H7 (cell line): ENCODE measurements at regions not wholly inside any gene's neighbourhood (a gene's known extent, or its start where the extent isn't known, plus 50 kb on each side); places are given as distances from the start of the nearest gene placed in this dataset.
"Not testable (repeated sequence)": the region's sequence is repeated elsewhere in the genome, so short reads cannot be mapped to it uniquely, and the experiment has no call there.

Source experiments
- DNase-seq: peaks from one replicate; pipeline ENCODE4 v3.0.0; 2012
- H3K27me3 ChIP-seq: 2 replicates; pipeline ENCODE4 v1.6.0; 2011; ENCODE audit warnings: mild to moderate bottlenecking, low read length; ENCODE audit not compliant: control insufficient read depth, insufficient read depth
- H3K36me3 ChIP-seq: replicated peaks from 2 replicates; pipeline ENCODE4 v1.5.1; 2011; ENCODE audit warnings: low read length; ENCODE audit not compliant: control insufficient read depth, insufficient read depth
- H3K4me3 ChIP-seq: 2 replicates; pipeline ENCODE4 v1.5.1; 2011; ENCODE audit warnings: low read depth, mild to moderate bottlenecking, control low read depth, low read length, moderate library complexity; ENCODE audit not compliant: insufficient read depth

- H3K4me3 ChIP-seq = no peak overlapping the region
- H3K27me3 ChIP-seq = no peaks in the 10 kb centered on the region
- DNase-seq = no peak
These were observed 152.8 kb upstream of the CHD6 start for GRCh38 chr20:41770965-41771364.

GRCh38 chr20:41770427-41770826 lies 152.2 kb upstream of the CHD6 start:
- Histone ChIP-seq H3K27me3 (no peaks in the 10 kb centered on the region), H3K36me3 (no peaks in the 10 kb centered on the region), H3K4me3 (no peak overlapping the region)
- no peak for DNase-seq

More at GRCh38 chr20:41770965-41771364, 152.8 kb upstream of the CHD6 start:
- no peaks in the 10 kb centered on the region for H3K36me3 ChIP-seq

GRCh38 chr20:41769592-41770018 lies 151.4 kb upstream of the CHD6 start:
- DNase-seq = peak; percentile 55
- Histone ChIP-seq H3K4me3 (no peak overlapping the region), H3K36me3 (no peaks in the 10 kb centered on the region), H3K27me3 (no peaks in the 10 kb centered on the region)

- DNase-seq = no peak
These were observed 132.0 kb upstream of the CHD6 start for GRCh38 chr20:41750137-41750536.

GRCh38 chr20:41748756-41749582 lies 130.8 kb upstream of the CHD6 start:
- DNase-seq = no peak
- H3K36me3 ChIP-seq = no peaks in the 10 kb centered on the region

More at GRCh38 chr20:41750137-41750536, 132.0 kb upstream of the CHD6 start:
- Histone ChIP-seq H3K4me3 (no peak overlapping the region), H3K36me3 (no peaks in the 10 kb centered on the region), H3K27me3 (no peaks in the 10 kb centered on the region)

GRCh38 chr20:41748051-41748450 lies 129.9 kb upstream of the CHD6 start:
- Histone ChIP-seq H3K27me3 (no peaks in the 10 kb centered on the region), H3K4me3 (no peak overlapping the region), H3K36me3 (no peaks in the 10 kb centered on the region)
- DNase-seq = peak; percentile 21

More at GRCh38 chr20:41748756-41749582, 130.8 kb upstream of the CHD6 start:
- Histone ChIP-seq H3K4me3 (no peak overlapping the region), H3K27me3 (no peaks in the 10 kb centered on the region)

- H3K4me3 ChIP-seq = no peak overlapping the region
- H3K27me3 ChIP-seq = no peaks in the 10 kb centered on the region
- DNase-seq = no peak
- no peaks in the 10 kb centered on the region for H3K36me3 ChIP-seq
These were observed 129.0 kb upstream of the CHD6 start for GRCh38 chr20:41747226-41747625.

- DNase-seq = no peak
- H3K27me3 ChIP-seq = no peaks in the 10 kb centered on the region
- H3K4me3 ChIP-seq = no peak overlapping the region
- H3K36me3 ChIP-seq = no peaks in the 10 kb centered on the region
These were observed 128.5 kb upstream of the CHD6 start for GRCh38 chr20:41746635-41747034.

GRCh38 chr20:41738604-41739206 lies 120.5 kb upstream of the CHD6 start:
- Histone ChIP-seq H3K4me3 (no peak overlapping the region), H3K27me3 (no peaks in the 10 kb centered on the region), H3K36me3 (no peaks in the 10 kb centered on the region)
- peak; percentile 60 for DNase-seq

- no peak for DNase-seq
- Histone ChIP-seq H3K27me3 (no peaks in the 10 kb centered on the region), H3K4me3 (no peak overlapping the region), H3K36me3 (no peaks in the 10 kb centered on the region)
These were observed 117.8 kb upstream of the CHD6 start for GRCh38 chr20:41735949-41736348.

- H3K4me3 ChIP-seq = no peak overlapping the region
- no peaks in the 10 kb centered on the region for H3K27me3 ChIP-seq
- H3K36me3 ChIP-seq = no peaks in the 10 kb centered on the region
- DNase-seq = peak; percentile 67
These were observed 116.3 kb upstream of the CHD6 start for GRCh38 chr20:41734506-41734945.

- no peak for DNase-seq
- no peaks in the 10 kb centered on the region for H3K27me3 ChIP-seq
- H3K36me3 ChIP-seq = no peaks in the 10 kb centered on the region
- no peak overlapping the region for H3K4me3 ChIP-seq
These were observed 115.0 kb upstream of the CHD6 start for GRCh38 chr20:41733151-41733550.

- H3K4me3 ChIP-seq, DNase-seq, H3K27me3 ChIP-seq, H3K36me3 ChIP-seq: not testable (repeated sequence)
These were observed 113.0 kb upstream of the CHD6 start for GRCh38 chr20:41731198-41731597.

GRCh38 chr20:41727681-41728080 lies 109.5 kb upstream of the CHD6 start:
- not testable (repeated sequence) for DNase-seq

GRCh38 chr20:41726727-41727126 lies 108.5 kb upstream of the CHD6 start:
- Histone ChIP-seq H3K27me3 (no peaks in the 10 kb centered on the region), H3K4me3 (no peak overlapping the region), H3K36me3 (no peaks in the 10 kb centered on the region)
- no peak for DNase-seq

More at GRCh38 chr20:41727681-41728080, 109.5 kb upstream of the CHD6 start:
- not testable (repeated sequence) for H3K36me3 ChIP-seq, H3K4me3 ChIP-seq, H3K27me3 ChIP-seq
